ENCODE measurements at regions not wholly inside any gene's neighbourhood (a gene's known extent, or its start where the extent isn't known, plus 50 kb on each side); places are given as distances from the start of the nearest gene placed in this dataset.
"Not testable (repeated sequence)": the region's sequence is repeated elsewhere in the genome, so short reads cannot be mapped to it uniquely, and the experiment has no call there.

- in situ Hi-C loops (cut with MboI; ENCODE audit: low sequenced_read_pairs) = no loop called here
Measured at GRCh38 chr10:61024151-61024855, 80.3 kb upstream of the RHOBTB1 start.

GRCh38 chr10:61023053-61023452 is 79.1 kb upstream of the RHOBTB1 start:
- in situ Hi-C loops (cut with MboI; ENCODE audit: low sequenced_read_pairs) = no loop called here

- in situ Hi-C loops (cut with MboI; ENCODE audit: low sequenced_read_pairs) = no loop called here
Measured at GRCh38 chr10:61021926-61022325, 77.9 kb upstream of the RHOBTB1 start.

GRCh38 chr10:61020420-61021158 is 76.6 kb upstream of the RHOBTB1 start:
- in situ Hi-C loops (cut with MboI; ENCODE audit: low sequenced_read_pairs) = no loop called here

GRCh38 chr10:61018146-61018545 is 74.2 kb upstream of the RHOBTB1 start:
- in situ Hi-C loops (cut with MboI; ENCODE audit: low sequenced_read_pairs) = no loop called here

- in situ Hi-C loops (cut with MboI; ENCODE audit: low sequenced_read_pairs) = no loop called here
Measured at GRCh38 chr10:61016630-61017029, 72.6 kb upstream of the RHOBTB1 start.

- in situ Hi-C loops (cut with MboI; ENCODE audit: low sequenced_read_pairs) = no loop called here
Measured at GRCh38 chr10:61016007-61016406, 72.0 kb upstream of the RHOBTB1 start.

GRCh38 chr10:61010863-61011262 is 66.9 kb upstream of the RHOBTB1 start:
- in situ Hi-C loops (cut with MboI; ENCODE audit: low sequenced_read_pairs) = no loop called here

GRCh38 chr10:61003069-61003468 is 59.1 kb upstream of the RHOBTB1 start:
- in situ Hi-C loops (cut with MboI; ENCODE audit: low sequenced_read_pairs) = not testable (repeated sequence)

GRCh38 chr10:61001731-61002122 is 57.7 kb upstream of the RHOBTB1 start:
- in situ Hi-C loops (cut with MboI; ENCODE audit: low sequenced_read_pairs) = no loop called here

- in situ Hi-C loops (cut with MboI; ENCODE audit: low sequenced_read_pairs) = no loop called here
Measured at GRCh38 chr10:61000769-61001730, 57.1 kb upstream of the RHOBTB1 start.

- in situ Hi-C loops (cut with MboI; ENCODE audit: low sequenced_read_pairs) = no loop called here
Measured at GRCh38 chr10:60998932-60999331, 54.9 kb upstream of the RHOBTB1 start.

GRCh38 chr10:60994128-60994527 is 50.1 kb upstream of the RHOBTB1 start:
- in situ Hi-C loops (cut with MboI; ENCODE audit: low sequenced_read_pairs) = no loop called here
